Effector CD4-positive, alpha-beta T cell (primary cell): ENCODE measurements at regions not wholly inside any gene's neighbourhood (a gene's known extent, or its start where the extent isn't known, plus 50 kb on each side); places are given as distances from the start of the nearest gene placed in this dataset.
A peak's percentile ranks its signal among the peaks of the same experiment; 100 is the strongest.

ENCODE experiments used
- DNase-seq: peaks from one replicate; pipeline ENCODE4 v3.0.0-alpha.2; 2020

- DNase-seq: no peak
Observed at GRCh38 chr20:20875716-20876115, 163.3 kb upstream of the RALGAPA2 start.

DNA sequence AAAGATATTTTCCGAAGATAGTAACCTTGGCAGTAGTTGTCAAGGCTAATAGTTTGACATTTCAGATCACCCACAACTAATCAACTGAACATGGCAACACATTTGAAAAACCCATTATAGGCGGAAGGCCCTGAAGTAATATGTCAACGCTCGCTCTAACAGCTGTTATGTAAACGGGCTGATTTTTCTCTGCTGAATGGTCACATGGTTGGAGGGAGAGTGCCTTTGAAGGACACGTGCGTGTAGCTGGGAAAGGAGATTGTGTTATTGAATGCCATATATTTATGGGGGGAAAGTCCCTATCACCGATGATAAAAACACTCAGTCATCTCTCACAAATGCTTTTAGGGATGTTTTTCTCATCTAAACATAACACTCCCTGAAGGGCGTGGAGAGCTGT lies 160.0 kb upstream of the RALGAPA2 start:
- DNase-seq: no peak

DNA sequence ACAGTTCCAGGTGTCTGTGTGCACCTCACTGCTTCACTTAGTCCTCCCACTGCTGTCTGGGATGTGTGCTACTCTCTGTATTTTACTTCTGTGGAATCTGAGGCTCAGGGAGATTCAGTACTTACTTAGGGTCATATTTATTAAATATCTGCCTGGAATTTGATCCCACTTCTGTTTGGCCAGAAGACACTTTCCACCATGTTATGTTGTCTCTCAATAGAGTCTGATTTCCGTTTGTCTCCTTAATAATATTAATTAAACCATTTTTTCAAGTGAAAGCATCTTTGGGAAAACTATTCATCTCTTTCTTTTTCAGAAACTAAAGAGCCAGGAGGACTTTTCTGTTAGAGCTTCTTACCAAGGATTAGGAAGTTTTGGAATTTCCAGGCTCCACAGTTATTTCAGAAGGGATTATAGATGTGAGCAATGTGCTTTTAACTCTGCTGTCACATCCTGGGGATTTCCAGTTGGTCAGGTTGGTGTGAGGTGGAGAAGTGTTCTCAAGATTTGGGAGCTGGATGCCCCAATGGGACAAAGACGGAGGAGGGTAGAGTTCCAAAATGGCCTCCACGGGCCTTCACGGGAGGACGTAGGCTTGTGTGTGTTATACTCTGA lies 156.8 kb upstream of the RALGAPA2 start:
- no peak for DNase-seq

GRCh38 chr20:20864351-20865096 lies 152.1 kb upstream of the RALGAPA2 start:
- no peak for DNase-seq

- DNase-seq: peak; percentile 80
Observed at GRCh38 chr20:20860078-20860806, 147.8 kb upstream of the RALGAPA2 start.

- no peak for DNase-seq
Observed at GRCh38 chr20:20859510-20859909, 147.1 kb upstream of the RALGAPA2 start.

- DNase-seq: no peak
Observed at GRCh38 chr20:20856956-20857355, 144.5 kb upstream of the RALGAPA2 start.

GRCh38 chr20:20856306-20856705 lies 143.9 kb upstream of the RALGAPA2 start:
- no peak for DNase-seq

DNA sequence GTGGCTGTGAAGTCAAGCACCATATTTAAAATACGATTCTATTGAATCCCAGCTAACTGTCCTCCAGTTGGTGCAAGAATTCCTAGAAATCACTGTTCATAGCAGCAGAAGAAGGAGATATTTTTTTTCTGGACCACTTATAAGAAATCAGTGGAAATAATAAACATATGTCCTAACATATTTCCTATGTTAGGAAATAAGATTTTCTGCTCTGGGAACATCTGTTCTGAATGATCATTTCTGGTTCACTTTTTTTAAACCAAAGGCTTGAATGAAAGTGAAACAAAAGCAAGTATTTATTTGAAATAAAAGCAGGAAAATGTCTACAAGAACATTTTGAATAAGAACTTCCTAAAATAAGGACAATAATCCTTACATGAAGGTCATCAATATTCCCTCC lies 138.9 kb upstream of the RALGAPA2 start:
- DNase-seq: no peak

GRCh38 chr20:20850407-20850806 lies 138.0 kb upstream of the RALGAPA2 start:
- no peak for DNase-seq

DNA sequence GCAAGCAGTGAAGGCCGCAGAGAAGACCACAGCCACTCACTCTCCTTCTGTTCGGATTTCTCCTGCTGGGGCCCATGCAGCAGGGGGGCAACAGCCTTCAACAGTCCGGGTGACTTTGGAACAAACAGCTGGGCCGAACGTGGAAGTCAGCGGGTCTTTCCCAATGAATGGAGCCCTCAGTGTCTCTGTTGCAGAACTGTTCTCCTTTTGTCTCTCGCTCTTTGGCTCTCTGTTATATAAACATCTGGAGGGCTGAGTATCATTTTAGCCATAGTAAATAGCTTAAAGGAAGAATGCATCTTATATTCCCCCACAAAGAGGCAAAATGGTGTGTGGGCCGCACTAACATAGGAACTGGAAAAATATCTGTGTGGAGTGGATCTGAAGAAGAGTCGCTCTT lies 136.7 kb upstream of the RALGAPA2 start:
- no peak for DNase-seq

DNA sequence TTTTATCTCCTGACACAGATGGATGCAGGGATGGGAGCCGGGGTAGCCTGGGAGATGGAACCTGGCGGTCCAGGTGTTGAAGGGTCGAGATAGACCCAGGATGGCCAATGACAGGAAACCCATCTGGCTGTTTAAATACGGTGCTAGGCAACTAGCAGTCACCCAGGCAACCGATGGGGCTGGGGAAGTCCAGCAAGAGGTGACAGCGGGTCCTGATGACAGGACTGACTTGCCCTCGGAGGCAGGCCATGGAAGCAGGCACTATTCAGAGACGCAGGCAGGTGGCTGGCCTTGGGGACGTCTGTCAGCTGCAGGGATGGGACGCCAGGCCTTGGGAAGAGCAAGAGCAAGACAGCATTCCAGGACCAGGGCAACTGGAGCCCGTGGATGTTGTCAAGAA lies 135.4 kb upstream of the RALGAPA2 start:
- no peak for DNase-seq

DNA sequence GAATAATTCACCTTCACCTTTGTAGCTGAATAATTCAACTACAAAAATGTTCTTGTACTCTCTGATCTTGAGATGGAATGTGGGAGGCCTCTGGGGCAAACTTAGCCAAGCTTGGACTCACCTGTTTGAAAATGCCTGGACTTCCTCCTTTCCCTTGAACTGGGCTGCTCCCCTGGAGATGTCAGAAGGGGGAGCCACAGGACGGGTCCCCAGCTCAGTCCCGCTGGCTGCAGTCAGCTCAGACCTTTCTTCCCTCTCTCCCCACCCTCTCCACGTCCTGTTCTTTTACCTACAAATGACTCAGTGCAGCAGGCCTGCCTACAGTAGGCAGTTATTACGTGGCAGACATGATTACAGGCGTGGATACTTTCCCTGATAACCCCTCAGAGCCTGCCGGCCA lies 131.5 kb upstream of the RALGAPA2 start:
- DNase-seq: no peak

- DNase-seq: no peak
Observed at GRCh38 chr20:20839771-20840170, 127.3 kb upstream of the RALGAPA2 start.

DNA sequence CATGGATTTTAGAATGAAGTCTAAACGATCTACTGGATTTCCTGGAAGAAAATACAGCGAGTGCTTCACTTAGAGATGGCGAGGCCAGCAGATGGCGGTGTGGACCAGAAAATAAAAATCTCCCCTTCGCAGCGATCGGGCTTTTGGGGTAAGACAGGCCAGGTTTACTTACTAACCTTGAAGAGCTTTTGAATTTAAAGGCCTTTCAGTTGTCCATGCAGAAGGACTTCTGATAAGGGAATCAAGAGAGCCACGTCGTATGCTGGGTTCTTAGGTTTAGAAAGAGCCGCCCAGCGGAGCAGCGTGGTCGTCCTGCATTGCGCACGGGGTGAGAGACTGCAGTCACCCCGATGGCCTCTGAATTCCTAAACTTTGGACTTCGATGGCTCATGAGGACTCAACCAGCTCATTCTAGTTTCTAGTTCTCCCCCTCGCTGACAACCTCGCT lies 125.2 kb upstream of the RALGAPA2 start:
- DNase-seq: no peak

GRCh38 chr20:20836836-20837235 lies 124.4 kb upstream of the RALGAPA2 start:
- no peak for DNase-seq

DNA sequence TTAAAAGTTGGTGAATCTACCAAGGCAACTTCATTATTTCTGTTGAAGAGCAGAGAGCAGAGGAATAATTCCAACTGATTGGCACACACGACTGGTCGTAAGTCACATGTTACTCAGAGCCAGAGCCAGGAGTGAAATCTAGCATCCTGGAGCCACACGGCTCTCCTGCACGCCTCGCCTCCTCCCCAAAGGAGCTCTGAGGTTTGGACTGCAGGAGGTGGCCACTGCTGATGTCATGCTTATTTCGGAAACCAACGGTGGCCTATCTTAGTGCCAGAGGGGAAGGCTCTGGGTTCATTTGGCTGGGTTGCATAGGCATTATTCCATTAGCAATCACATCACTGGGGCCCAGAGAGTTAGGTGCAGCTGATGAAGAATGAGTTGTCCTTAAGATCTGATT lies 123.5 kb upstream of the RALGAPA2 start:
- DNase-seq: no peak

- no peak for DNase-seq
Observed at GRCh38 chr20:20834008-20834407, 121.6 kb upstream of the RALGAPA2 start.

DNA sequence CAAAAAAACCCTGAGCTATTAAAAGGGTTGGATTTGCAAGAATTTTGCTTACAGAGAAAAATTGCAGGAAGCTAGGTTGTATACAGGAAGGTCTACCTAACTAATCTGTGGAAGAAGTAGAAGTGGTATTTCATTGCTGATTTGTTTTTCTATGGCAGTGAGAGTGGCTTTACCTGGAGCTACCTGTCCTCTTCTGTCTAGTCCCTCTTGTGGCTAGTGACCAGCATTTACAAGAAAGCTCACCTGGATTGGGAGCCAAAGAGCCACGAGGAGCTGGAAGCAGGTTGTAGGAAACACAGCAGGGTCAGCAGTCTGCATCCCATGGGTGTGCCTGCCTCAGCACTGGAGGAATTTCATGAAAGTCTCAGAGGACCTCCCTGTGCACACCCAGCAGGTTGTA lies 120.3 kb upstream of the RALGAPA2 start:
- DNase-seq: no peak

GRCh38 chr20:20831794-20832193 lies 119.3 kb upstream of the RALGAPA2 start:
- no peak for DNase-seq

DNA sequence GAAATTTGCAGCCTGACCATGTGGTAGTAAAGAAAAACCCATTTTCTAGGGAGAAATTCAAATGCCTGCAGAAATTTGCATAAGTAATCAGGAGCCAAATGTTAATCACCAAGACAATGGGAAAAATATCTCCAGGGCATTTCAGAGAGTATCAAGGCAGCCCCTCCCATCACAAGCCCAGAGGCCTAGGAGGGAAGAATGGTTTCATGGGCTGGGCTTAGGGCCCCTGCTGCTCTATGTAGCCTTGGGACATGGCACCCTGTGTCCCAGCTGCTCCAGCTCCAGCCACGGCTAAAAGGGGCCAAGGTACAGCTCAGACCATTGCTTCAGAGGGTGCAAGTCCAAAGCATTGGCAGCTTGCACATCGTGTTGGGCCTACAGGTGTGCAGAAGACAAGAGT lies 117.2 kb upstream of the RALGAPA2 start:
- no peak for DNase-seq

GRCh38 chr20:20827992-20828597 lies 115.7 kb upstream of the RALGAPA2 start:
- no peak for DNase-seq

- DNase-seq: peak; percentile 33
Observed at GRCh38 chr20:20824924-20825584, 112.6 kb upstream of the RALGAPA2 start.
